Sigmoid colon (tissue), 4 donors: ENCODE measurements at regions not wholly inside any gene's neighbourhood (a gene's known extent, or its start where the extent isn't known, plus 50 kb on each side); places are given as distances from the start of the nearest gene placed in this dataset.

Experiments used
- CTCF ChIP-seq, 4 experiments: fragments of 450-650 bp in 3 of 4; fragments of 200-600 bp in 1 of 4; IDR thresholded peaks; one replicate each; pipeline ENCODE4 v1.5.1; 2016 to 2019; ENCODE audit warnings: antibody characterized with exemption in 4 of 4, mild to moderate bottlenecking in 3 of 4, moderate library complexity in 2 of 4
- EP300 ChIP-seq, 4 donors: sonication (generic); formaldehyde crosslinking; IDR thresholded peaks; one replicate each; pipeline ENCODE4 v1.6.1; 2017; ENCODE audit warnings: antibody characterized with exemption in 4 of 4
- POLR2A ChIP-seq, 2 donors: fragments of 450-650 bp; IDR thresholded peaks; one replicate each; pipeline ENCODE4 v1.6.1; 2016; ENCODE audit warnings: antibody characterized with exemption in 2 of 2, mild to moderate bottlenecking in 2 of 2, moderate library complexity in 2 of 2

GRCh38 chr6:141528596-141528995 is 604.1 kb upstream of the GJE1 start:
- TF ChIP-seq CTCF (IDR thresholded peaks at IDR 0.05) (no peak), POLR2A (IDR thresholded peaks at IDR 0.05) (no peak), EP300 (IDR thresholded peaks at IDR 0.05) (no peak)
